ENCODE measurements at regions not wholly inside any gene's neighbourhood (a gene's known extent, or its start where the extent isn't known, plus 50 kb on each side); places are given as distances from the start of the nearest gene placed in this dataset.

GRCh38 chr5:60339691-60340201, 360.2 kb downstream of the DEPDC1B start:
- Histone ChIP-seq H3K9ac (ENCODE audit: extremely low read depth, insufficient read length, low read length) (no peak overlapping the region), H2BK12ac (ENCODE audit: insufficient read length, low read depth, low read length) (no peak overlapping the region), H2AK5ac (ENCODE audit: insufficient read length, low read length) (no peak overlapping the region), H3K18ac (ENCODE audit: insufficient read length, low read depth, low read length) (no peak overlapping the region), H3K9me3 (ENCODE audit: control insufficient read depth, low read depth, low read length) (no peaks in the 10 kb centered on the region), H3K27me3 (ENCODE audit: insufficient read depth, low read length) (no peaks in the 10 kb centered on the region), H3K27ac (ENCODE audit: insufficient read length, low read depth, low read length) (no peak overlapping the region), H3K14ac (ENCODE audit: insufficient read depth, low read length) (no peak overlapping the region), H3K56ac (ENCODE audit: insufficient read length, low read depth, low read length) (no peak overlapping the region), H3K4ac (ENCODE audit: low read depth, low read length) (no peak overlapping the region), H3K23ac (ENCODE audit: insufficient read length, low read depth, low read length) (no peak overlapping the region), H2BK120ac (ENCODE audit: low read depth, low read length, poor library complexity, severe bottlenecking) (no peak overlapping the region), H4K20me1 (ENCODE audit: control insufficient read depth, insufficient read depth, insufficient read length) (no peaks in the 10 kb centered on the region), H4K8ac (replicated peaks; ENCODE audit: insufficient read length, low read depth, low read length) (no peak overlapping the region), H3K79me2 (ENCODE audit: insufficient read depth, low read length) (no peaks in the 10 kb centered on the region; the same call in 1 of the 2 replicates), H2BK15ac (ENCODE audit: low read depth, low read length) (no peak overlapping the region), H3T11ph (ENCODE audit: low read length) (no peak overlapping the region), H2BK5ac (ENCODE audit: insufficient read length, low read length) (no peak overlapping the region), H2AFZ (ENCODE audit: low read length) (no peak overlapping the region), H3K23me2 (ENCODE audit: insufficient read length, low read depth, low read length, poor library complexity, severe bottlenecking) (no peaks in the 10 kb centered on the region), H3K4me1 (ENCODE audit: insufficient read depth, low read length) (no peaks in the 10 kb centered on the region), H4K91ac (ENCODE audit: insufficient read length, low read depth, low read length) (no peak overlapping the region), H4K5ac (ENCODE audit: insufficient read length, low read depth, low read length) (no peak overlapping the region), H3K79me1 (ENCODE audit: insufficient read depth, low read depth, low read length, poor library complexity, severe bottlenecking) (no peaks in the 10 kb centered on the region), H3K4me2 (ENCODE audit: insufficient read depth, insufficient read length, low read length) (no peak overlapping the region), H2BK20ac (ENCODE audit: low read depth, low read length, poor library complexity, severe bottlenecking) (no peak overlapping the region)
- Mint-ChIP-seq H3K27me3 (ENCODE audit: low read depth) (no peaks in the 10 kb centered on the region; the same call in 1 of the 2 replicates), H3K4me3 (no peak overlapping the region), H3K27ac (no peak overlapping the region), H3K9me3 (no peaks in the 10 kb centered on the region), H3K4me1 (no peaks in the 10 kb centered on the region), H3K36me3 (ENCODE audit: insufficient read depth in 1 of 3, low read depth in 3 of 3) (no peaks in the 10 kb centered on the region)
- TF ChIP-seq, protein P1, sequence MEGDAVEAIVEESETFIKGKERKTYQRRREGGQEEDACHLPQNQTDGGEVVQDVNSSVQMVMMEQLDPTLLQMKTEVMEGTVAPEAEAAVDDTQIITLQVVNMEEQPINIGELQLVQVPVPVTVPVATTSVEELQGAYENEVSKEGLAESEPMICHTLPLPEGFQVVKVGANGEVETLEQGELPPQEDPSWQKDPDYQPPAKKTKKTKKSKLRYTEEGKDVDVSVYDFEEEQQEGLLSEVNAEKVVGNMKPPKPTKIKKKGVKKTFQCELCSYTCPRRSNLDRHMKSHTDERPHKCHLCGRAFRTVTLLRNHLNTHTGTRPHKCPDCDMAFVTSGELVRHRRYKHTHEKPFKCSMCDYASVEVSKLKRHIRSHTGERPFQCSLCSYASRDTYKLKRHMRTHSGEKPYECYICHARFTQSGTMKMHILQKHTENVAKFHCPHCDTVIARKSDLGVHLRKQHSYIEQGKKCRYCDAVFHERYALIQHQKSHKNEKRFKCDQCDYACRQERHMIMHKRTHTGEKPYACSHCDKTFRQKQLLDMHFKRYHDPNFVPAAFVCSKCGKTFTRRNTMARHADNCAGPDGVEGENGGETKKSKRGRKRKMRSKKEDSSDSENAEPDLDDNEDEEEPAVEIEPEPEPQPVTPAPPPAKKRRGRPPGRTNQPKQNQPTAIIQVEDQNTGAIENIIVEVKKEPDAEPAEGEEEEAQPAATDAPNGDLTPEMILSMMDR (conservative IDR thresholded peaks at IDR 0.05) = no peak
- WGBS (ENCODE audit: extremely low coverage, insufficient read length, low lambda C conversion rate) = no CpG with 5 or more reads among the region's 12 CpGs
- no peak for DNase-seq

Measured in H9 (cell line).